ENCODE measurements at regions not wholly inside any gene's neighbourhood (a gene's known extent, or its start where the extent isn't known, plus 50 kb on each side); places are given as distances from the start of the nearest gene placed in this dataset.
A peak's percentile ranks its signal among the peaks of the same experiment; 100 is the strongest.

DNA sequence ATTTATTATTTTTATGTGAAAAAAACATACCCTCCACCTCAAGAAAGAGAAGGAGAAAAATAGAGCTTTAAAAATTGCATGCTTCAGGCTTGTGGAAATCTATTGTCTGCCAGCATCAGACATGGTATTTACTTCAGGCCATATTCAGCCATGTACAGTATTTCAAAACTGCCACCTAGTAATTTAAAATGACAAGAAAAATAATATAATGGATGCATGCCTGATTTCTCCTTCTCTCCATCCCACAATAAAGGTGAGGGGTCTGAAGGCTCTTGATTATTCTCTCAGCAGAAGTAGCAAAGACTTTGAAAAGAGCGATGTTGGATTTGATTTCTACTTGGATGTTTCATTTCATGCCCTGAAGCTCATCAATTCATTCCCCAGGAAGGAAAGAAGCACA is 250.7 kb downstream of the TBC1D4 start:
- TF ChIP-seq CTCF (IDR thresholded peaks at IDR 0.05; ENCODE audit: insufficient read depth, low read length, missing control alignments): no peak
- CTCF ChIA-PET: interaction anchor here (1.2 kb wide), 1 partner anchor 1395 kb away, joined by 3 read pairs; no protein-coding TSS in a partner anchor
- no peak for DNase-seq (ENCODE audit: low read depth, low spot score)
- no peak overlapping the region for H3K4me3 ChIP-seq (ENCODE audit: low read depth, low read length)
- POLR2A ChIA-PET: no interaction called here

DNA sequence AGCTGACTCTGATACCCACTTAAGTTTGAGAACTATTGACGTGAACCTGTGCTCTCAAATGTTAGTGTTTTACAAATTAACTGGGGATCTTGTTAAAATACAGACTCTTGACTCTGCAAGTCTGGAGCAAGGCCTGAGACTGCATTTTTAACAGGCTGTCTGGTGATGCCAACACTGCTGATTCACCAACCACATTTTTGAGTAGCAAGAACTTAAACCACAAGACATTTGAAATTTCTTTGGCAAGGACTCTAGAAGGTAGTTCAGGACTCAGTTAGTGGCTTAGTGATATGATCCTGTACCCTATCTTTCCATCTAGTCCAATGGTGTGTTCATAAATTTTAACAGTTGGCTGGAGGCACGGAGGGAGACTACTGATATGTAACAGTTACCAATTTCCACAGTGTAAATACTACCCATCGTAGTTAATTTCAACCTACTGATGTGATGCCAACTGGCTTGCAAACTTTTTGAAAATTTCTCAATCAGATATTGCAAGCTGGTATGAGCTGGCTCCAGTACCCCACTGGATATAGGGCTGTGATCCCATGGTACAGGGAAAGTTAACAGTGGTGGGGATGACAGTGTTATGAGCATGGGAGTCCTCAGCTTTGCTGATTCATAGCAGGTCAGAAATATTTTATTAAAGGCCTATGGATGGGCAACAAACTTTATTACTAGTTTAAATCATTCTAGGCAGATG is 255.1 kb downstream of the TBC1D4 start:
- TF ChIP-seq CTCF (IDR thresholded peaks at IDR 0.05; ENCODE audit: insufficient read depth, low read length, missing control alignments): no peak
- POLR2A ChIA-PET: no interaction called here

DNA sequence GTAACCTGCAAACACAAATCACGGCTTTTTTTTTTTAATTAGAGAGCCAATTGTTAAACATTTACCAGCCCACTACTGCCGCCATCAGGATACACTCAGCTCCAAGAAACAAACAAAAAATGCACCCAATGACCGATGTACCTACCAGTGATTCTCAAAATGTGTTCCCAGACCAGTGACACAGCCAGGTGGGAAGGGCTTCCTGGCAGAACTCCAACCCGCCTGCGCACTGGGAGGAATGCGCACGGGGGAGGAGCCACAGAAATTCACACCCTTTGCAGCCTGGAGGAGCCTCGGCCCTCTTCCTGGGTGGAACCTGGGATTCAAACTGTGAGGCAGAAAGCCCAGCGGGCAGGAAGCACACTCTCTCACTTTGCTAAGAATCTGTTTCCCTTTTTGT is 255.9 kb downstream of the TBC1D4 start:
- CTCF ChIA-PET: interaction anchor here (1.3 kb wide), 1 partner anchor 32 kb away, joined by 4 read pairs; no protein-coding TSS in a partner anchor
- DNase-seq (ENCODE audit: low read depth, low spot score): no peak
- no peak overlapping the region for H3K4me3 ChIP-seq (ENCODE audit: low read depth, low read length)
- TF ChIP-seq CTCF (IDR thresholded peaks at IDR 0.05; ENCODE audit: insufficient read depth, low read length, missing control alignments): no peak
- POLR2A ChIA-PET: no interaction called here

More for the DNA sequence above, 255.1 kb downstream of the TBC1D4 start:
- no peak overlapping the region for H3K4me3 ChIP-seq (ENCODE audit: low read depth, low read length)
- DNase-seq (ENCODE audit: low read depth, low spot score): peak; percentile 92
- CTCF ChIA-PET: interaction anchor here (1.0 kb wide), 1 partner anchor 29 kb away, joined by 3 read pairs; no protein-coding TSS in a partner anchor

DNA sequence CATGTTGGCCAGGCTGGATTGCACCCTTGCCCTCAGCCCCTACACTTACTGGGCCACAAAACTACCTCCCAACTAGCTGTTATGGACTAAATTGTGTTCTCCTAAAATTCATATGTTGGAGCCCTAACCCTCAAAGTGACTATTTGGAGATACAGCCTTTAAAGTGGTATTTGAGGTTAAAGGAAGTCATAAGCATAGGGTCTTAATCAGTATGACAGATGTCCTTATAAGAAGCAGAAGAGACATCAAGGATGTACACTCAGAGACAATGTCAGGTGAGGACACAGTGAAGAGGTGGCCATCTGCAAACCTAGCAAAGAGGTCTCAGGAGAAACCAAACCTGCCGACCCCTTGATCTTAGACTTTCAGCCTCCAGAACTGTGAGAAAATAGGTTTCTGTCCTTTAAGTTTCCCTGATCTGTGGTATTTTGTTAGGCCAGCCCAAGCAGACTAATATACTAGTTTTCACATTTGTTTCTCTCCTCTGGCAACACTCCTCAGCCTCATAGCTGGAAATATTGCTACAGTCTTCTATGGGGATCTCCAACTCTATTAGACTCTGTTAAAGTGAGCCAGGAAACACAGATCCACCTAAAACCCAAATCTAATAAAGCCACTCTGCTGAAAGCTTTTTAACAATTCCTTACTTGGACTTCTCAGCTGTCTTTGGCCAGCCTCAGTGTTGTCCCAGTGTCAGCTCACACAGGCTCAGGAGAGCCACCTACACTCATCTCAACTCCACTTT is 256.5 kb downstream of the TBC1D4 start:
- DNase-seq (ENCODE audit: low read depth, low spot score): no peak
- ChIA-PET POLR2A (no interaction called here), CTCF (interaction anchor here (1.3 kb wide), 1 partner anchor 33 kb away, joined by 4 read pairs; no protein-coding TSS in a partner anchor)
- H3K4me3 ChIP-seq (ENCODE audit: low read depth, low read length): no peak overlapping the region
- TF ChIP-seq CTCF (IDR thresholded peaks at IDR 0.05; ENCODE audit: insufficient read depth, low read length, missing control alignments): no peak

GRCh38 chr13:75224053-75224742 is 257.8 kb downstream of the TBC1D4 start:
- CTCF ChIA-PET: interaction anchor here (0.6 kb wide), 1 partner anchor 140 kb away, joined by 4 read pairs; no protein-coding TSS in a partner anchor
- DNase-seq (ENCODE audit: low read depth, low spot score): no peak
- TF ChIP-seq CTCF (IDR thresholded peaks at IDR 0.05; ENCODE audit: insufficient read depth, low read length, missing control alignments): no peak
- POLR2A ChIA-PET: no interaction called here
- no peak overlapping the region for H3K4me3 ChIP-seq (ENCODE audit: low read depth, low read length)

DNA sequence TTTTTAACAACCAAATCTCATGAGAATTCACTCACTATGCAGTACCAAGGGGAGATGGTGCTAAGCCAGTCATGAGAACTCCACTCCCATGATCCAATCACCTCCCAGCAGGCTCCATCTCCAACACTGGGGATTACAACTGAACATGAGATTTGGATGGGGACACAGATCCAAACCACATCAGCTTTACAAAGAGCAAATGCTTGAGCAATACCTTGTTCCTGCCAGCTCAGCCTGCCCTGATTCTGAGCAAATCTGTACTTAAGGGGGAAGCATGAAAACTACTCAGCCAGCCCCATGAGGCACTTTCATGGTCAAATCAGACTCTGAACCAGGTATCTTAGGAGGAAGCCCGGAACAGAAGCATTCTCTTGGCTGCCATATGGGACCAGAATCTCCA is 259.9 kb downstream of the TBC1D4 start:
- no peak for TF ChIP-seq CTCF (IDR thresholded peaks at IDR 0.05; ENCODE audit: insufficient read depth, low read length, missing control alignments)
- H3K4me3 ChIP-seq (ENCODE audit: low read depth, low read length): no peak overlapping the region
- CTCF ChIA-PET: interaction anchor here (0.6 kb wide), 1 partner anchor 1009 kb away, joined by 3 read pairs; no protein-coding TSS in a partner anchor
- POLR2A ChIA-PET: no interaction called here
- no peak for DNase-seq (ENCODE audit: low read depth, low spot score)

Measured in AG04449 (cell line).